B cell (primary cell): ENCODE measurements at regions not wholly inside any gene's neighbourhood (a gene's known extent, or its start where the extent isn't known, plus 50 kb on each side); places are given as distances from the start of the nearest gene placed in this dataset.

ENCODE experiments used
- ATAC-seq: fragments of 200-7000 bp; cut with Tn5 transposase; one replicate; pipeline ENCODE4 v1.10.0; 2021; ENCODE audit warnings: low read depth, mild to moderate bottlenecking, moderate number of reproducible peaks, moderate library complexity
- CTCF ChIA-PET: fragments of 350-600 bp; sonication (Branson Sonifier 250); formaldehyde crosslinking; loops from one replicate; lab custom pipeline; 2021; ENCODE audit warnings: antibody characterized with exemption, inconsistent platforms; lab: Charles Lee
- POLR2A ChIA-PET: fragments of 350-600 bp; sonication (Branson Sonifier 250); formaldehyde crosslinking; loops from one replicate; lab custom pipeline; 2021; ENCODE audit warnings: antibody characterized with exemption; lab: Charles Lee
- DNase-seq: peaks from one replicate; pipeline ENCODE4 v3.0.0; 2013
- H2AFZ ChIP-seq: 2 replicates; pipeline ENCODE4 v1.6.1; 2012; ENCODE audit warnings: mild to moderate bottlenecking, low read depth, low read length; ENCODE audit not compliant: insufficient read depth, poor library complexity, severe bottlenecking
- H3K27ac ChIP-seq, 2 donors: 1 replicate in 1 of 2; 2 replicates in 1 of 2; pipeline ENCODE4 v1.5.1; 2012 to 2013; ENCODE audit warnings: low read length in 2 of 2, mild to moderate bottlenecking in 2 of 2, moderate library complexity in 1 of 2
- H3K27me3 ChIP-seq, 4 experiments: fragments of 200-600 bp in 1 of 4; sonication (generic) in 1 of 4; replicated peaks in 1 of 4; 1 replicate in 2 of 4; 2 replicates in 2 of 4; pipeline versions ENCODE4 v1.6.1 to v1.7.0; 2013 to 2016; ENCODE audit warnings: low read length in 3 of 4, mild to moderate bottlenecking in 2 of 4, mixed read lengths in 1 of 4, moderate library complexity in 1 of 4; ENCODE audit not compliant: insufficient read depth in 4 of 4, control insufficient read depth in 3 of 4; ENCODE audit errors: control extremely low read depth in 1 of 4
- H3K36me3 ChIP-seq, 2 experiments: replicated peaks in 1 of 2; 1 replicate in 1 of 2; 2 replicates in 1 of 2; pipeline versions ENCODE4 v1.6.1 to v1.7.1; 2013; ENCODE audit warnings: low read length in 1 of 2; ENCODE audit not compliant: insufficient read depth in 2 of 2, control insufficient read depth in 1 of 2; ENCODE audit errors: control extremely low read depth in 1 of 2, extremely low read depth in 1 of 2
- H3K4me1 ChIP-seq, 2 donors: fragments of 200-600 bp in 1 of 2; sonication (generic) in 1 of 2; 1 replicate in 1 of 2; 2 replicates in 1 of 2; pipeline versions ENCODE4 v1.5.1 to v1.6.1; 2013 to 2017; ENCODE audit warnings: low read length in 2 of 2; ENCODE audit not compliant: control insufficient read depth in 2 of 2, insufficient read depth in 2 of 2
- H3K4me2 ChIP-seq: replicated peaks from 2 replicates; pipeline ENCODE3; 2012; ENCODE audit warnings: mild to moderate bottlenecking, low read depth, low read length; ENCODE audit not compliant: poor library complexity, severe bottlenecking
- H3K4me3 ChIP-seq, 5 experiments: fragments of 200-600 bp in 1 of 5; sonication (generic) in 1 of 5; 1 replicate in 3 of 5; 2 replicates in 2 of 5; pipeline versions ENCODE4 v1.5.1 to v1.7.0; 2011 to 2016; ENCODE audit warnings: low read length in 4 of 5, mild to moderate bottlenecking in 4 of 5, low read depth in 2 of 5, control low read depth in 1 of 5, moderate library complexity in 1 of 5; ENCODE audit not compliant: insufficient read depth in 1 of 5; ENCODE audit errors: control extremely low read depth in 1 of 5, extremely low read depth in 1 of 5
- H3K79me2 ChIP-seq: fragments of 200-600 bp; sonication (generic); one replicate; pipeline ENCODE4 v1.6.0; 2016; ENCODE audit warnings: low read length; ENCODE audit not compliant: control insufficient read depth, insufficient read depth
- H3K9ac ChIP-seq: fragments of 200-600 bp; sonication (generic); 2 replicates; pipeline ENCODE4 v1.6.1; 2017; ENCODE audit warnings: mild to moderate bottlenecking, low read length, moderate library complexity
- H3K9me3 ChIP-seq, 3 donors: one replicate each; pipeline versions ENCODE4 v1.6.1 to v1.7.1; 2013; ENCODE audit warnings: low read length in 2 of 3; ENCODE audit not compliant: control insufficient read depth in 2 of 3, insufficient read depth in 1 of 3; ENCODE audit errors: control extremely low read depth in 1 of 3
- H4K20me1 ChIP-seq: 2 replicates; pipeline ENCODE4 v1.6.0; 2012; ENCODE audit warnings: mild to moderate bottlenecking, low read length; ENCODE audit not compliant: insufficient read depth, control insufficient read depth, poor library complexity, severe bottlenecking
- H3K27ac Mint-ChIP-seq: one replicate; pipeline ENCODE4 v1.8.0; 2021; ENCODE audit warnings: mixed read lengths
- H3K27me3 Mint-ChIP-seq: one replicate; pipeline ENCODE4 v1.8.0; 2021; ENCODE audit warnings: mixed read lengths
- H3K4me1 Mint-ChIP-seq: one replicate; pipeline ENCODE4 v1.8.0; 2021; ENCODE audit warnings: mixed read lengths
- H3K4me3 Mint-ChIP-seq: one replicate; pipeline ENCODE4 v1.8.0; 2021; ENCODE audit warnings: mixed read lengths
- H3K9me3 Mint-ChIP-seq: one replicate; pipeline ENCODE4 v1.8.0; 2022; ENCODE audit warnings: mixed read lengths; ENCODE audit not compliant: insufficient read depth
- CTCF ChIP-seq: fragments of 200-600 bp; IDR thresholded peaks from one replicate; pipeline ENCODE4 v1.8.0; 2022; ENCODE audit warnings: antibody characterized with exemption, mild to moderate bottlenecking
- EZH2 ChIP-seq: IDR thresholded peaks from 2 replicates; pipeline ENCODE4 v1.6.1; 2012; ENCODE audit warnings: borderline replicate concordance, low read depth, mild to moderate bottlenecking, moderate library complexity, low read length; ENCODE audit not compliant: insufficient read depth, poor library complexity, severe bottlenecking
- WGBS: methylation state at CpG from one replicate; pipeline ENCODE4 v1.1.5; 2013; ENCODE audit warnings: missing lambda C conversion rate; ENCODE audit not compliant: insufficient coverage; 5-methylcytosine and 5-hydroxymethylcytosine counted together
- intact Hi-C: fragments of 100-400 bp; cut with micrococcal nuclease; formaldehyde crosslinking; loops from one replicate; pipeline ENCODE4 v1.10.0; 2022

- no CpG with 5 or more reads among the region's 1 CpG for WGBS
- intact Hi-C loops = no loop called here
- ChIA-PET CTCF (no interaction called here), POLR2A (no interaction called here)
- no peak overlapping the region for H3K9ac ChIP-seq
- no peaks in the 10 kb centered on the region for H3K9me3 Mint-ChIP-seq
- H3K27ac Mint-ChIP-seq = no peak overlapping the region
- H3K4me3 Mint-ChIP-seq = no peak overlapping the region
- TF ChIP-seq EZH2 (no peak), CTCF (no peak)
- no peak for DNase-seq
- no peak for ATAC-seq
- H2AFZ ChIP-seq = no peak overlapping the region
- no peaks in the 10 kb centered on the region for H3K79me2 ChIP-seq
- H3K36me3 ChIP-seq = no peaks in the 10 kb centered on the region
- no peak overlapping the region for H3K4me2 ChIP-seq
- H3K27ac ChIP-seq = no peak overlapping the region
- H3K27me3 Mint-ChIP-seq = no peaks in the 10 kb centered on the region
- no peaks in the 10 kb centered on the region for H3K4me1 ChIP-seq
- H3K9me3 ChIP-seq = peaks cover 0 to 3% (median 2%) of the 10 kb centered on the region in 3 donors
- H3K27me3 ChIP-seq = no peaks in the 10 kb centered on the region
- no peak overlapping the region for H3K4me3 ChIP-seq
- no peaks in the 10 kb centered on the region for H4K20me1 ChIP-seq
- no peaks in the 10 kb centered on the region for H3K4me1 Mint-ChIP-seq
Observed at GRCh38 chr13:105665284-105665683, 870.2 kb downstream of the EFNB2 start.

GRCh38 chr13:105663182-105663581 is 872.3 kb downstream of the EFNB2 start:
- Histone ChIP-seq H4K20me1 (no peaks in the 10 kb centered on the region), H3K27ac (no peak overlapping the region), H3K79me2 (no peaks in the 10 kb centered on the region), H3K27me3 (no peaks in the 10 kb centered on the region), H3K36me3 (no peaks in the 10 kb centered on the region), H3K4me2 (no peak overlapping the region), H2AFZ (no peak overlapping the region), H3K9me3 (peaks cover 0 to 3% (median 2%) of the 10 kb centered on the region in 3 donors), H3K4me1 (no peaks in the 10 kb centered on the region), H3K4me3 (no peak overlapping the region), H3K9ac (no peak overlapping the region)
- Mint-ChIP-seq H3K9me3 (no peaks in the 10 kb centered on the region), H3K4me3 (no peak overlapping the region), H3K4me1 (no peaks in the 10 kb centered on the region), H3K27ac (no peak overlapping the region), H3K27me3 (no peaks in the 10 kb centered on the region)
- no CpG with 5 or more reads among the region's 5 CpGs for WGBS
- CTCF ChIA-PET = no interaction called here
- DNase-seq (no peak), ATAC-seq (no peak)
- intact Hi-C loops = no loop called here
- TF ChIP-seq CTCF = no peak
- TF ChIP-seq EZH2 = no peak
- POLR2A ChIA-PET = no interaction called here
